ENCODE measurements at regions not wholly inside any gene's neighbourhood (a gene's known extent, or its start where the extent isn't known, plus 50 kb on each side); places are given as distances from the start of the nearest gene placed in this dataset.
A peak's percentile ranks its signal among the peaks of the same experiment; 100 is the strongest.
"Not testable (repeated sequence)": the region's sequence is repeated elsewhere in the genome, so short reads cannot be mapped to it uniquely, and the experiment has no call there.

DNA sequence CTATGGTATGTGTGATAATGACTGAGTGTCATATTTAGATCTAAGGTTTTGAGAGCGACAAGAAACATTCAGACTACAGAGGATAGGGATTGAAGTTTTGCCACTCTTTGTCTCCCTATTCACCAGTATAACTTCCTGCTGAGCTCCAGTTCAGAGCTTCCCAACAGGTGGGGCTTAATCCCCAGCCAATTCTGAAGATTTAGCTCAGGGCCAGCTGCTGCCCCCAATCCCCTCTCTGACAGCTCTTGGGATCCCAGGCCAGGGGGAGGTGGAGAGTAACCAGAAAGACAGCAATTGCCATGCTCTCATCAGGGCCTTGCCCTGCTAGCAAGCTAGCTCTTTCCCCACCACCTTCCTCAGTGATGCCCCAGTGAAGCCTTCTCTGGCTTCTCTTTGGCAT is 57.8 kb downstream of the TRIL start:
- no peaks in the 10 kb centered on the region for H3K36me3 Mint-ChIP-seq (ENCODE audit: low read depth)
- H3K4me1 Mint-ChIP-seq (ENCODE audit: low read depth) = no peaks in the 10 kb centered on the region
- H3K27ac Mint-ChIP-seq = no peak overlapping the region
- no peak for DNase-seq
- peaks cover 3% of the 10 kb centered on the region for H3K27me3 Mint-ChIP-seq (ENCODE audit: low read depth)
- CTCF ChIA-PET = interaction anchor here (0.6 kb wide), 1 partner anchor 45 kb away, joined by 3 read pairs; no protein-coding TSS in a partner anchor
- no peaks in the 10 kb centered on the region for H3K9me3 Mint-ChIP-seq
- intact Hi-C loops (cut with micrococcal nuclease) = no loop called here
- H3K4me3 Mint-ChIP-seq = no peak overlapping the region

- CTCF ChIA-PET = interaction anchor here (0.6 kb wide), 1 partner anchor 344 kb away, joined by 3 read pairs; no protein-coding TSS in a partner anchor
- no peaks in the 10 kb centered on the region for H3K9me3 Mint-ChIP-seq
Measured at GRCh38 chr7:28893888-28894287, 64.2 kb downstream of the TRIL start.

DNA sequence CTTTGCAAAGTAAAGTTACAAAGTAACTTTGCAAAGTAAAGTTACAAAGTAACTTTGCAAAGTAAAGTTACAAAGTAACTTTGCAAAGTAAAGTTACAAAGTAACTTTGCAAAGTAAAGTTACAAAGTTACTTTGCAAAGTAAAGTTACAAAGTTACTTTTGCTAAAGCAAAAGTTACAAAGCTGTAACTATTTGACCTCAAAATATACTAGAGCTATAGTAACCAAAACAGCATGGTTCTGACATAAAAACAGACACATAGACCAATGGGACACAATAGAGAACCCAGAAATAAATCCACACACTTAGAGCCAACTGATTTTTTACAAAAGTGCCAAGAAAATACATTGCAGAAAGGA is 66.3 kb downstream of the TRIL start:
- intact Hi-C loops (cut with micrococcal nuclease); H3K9me3 Mint-ChIP-seq; H3K4me1 Mint-ChIP-seq (ENCODE audit: low read depth); H3K36me3 Mint-ChIP-seq (ENCODE audit: low read depth); H3K27ac Mint-ChIP-seq; H3K4me3 Mint-ChIP-seq; CTCF ChIA-PET; DNase-seq: not testable (repeated sequence)
- H3K27me3 Mint-ChIP-seq (ENCODE audit: low read depth) = peaks cover 11% of the 10 kb centered on the region

More at GRCh38 chr7:28893888-28894287, 64.2 kb downstream of the TRIL start:
- Mint-ChIP-seq H3K4me3 (no peak overlapping the region), H3K36me3 (ENCODE audit: low read depth) (no peaks in the 10 kb centered on the region), H3K27ac (no peak overlapping the region), H3K27me3 (ENCODE audit: low read depth) (peaks cover 6% of the 10 kb centered on the region), H3K4me1 (ENCODE audit: low read depth) (no peaks in the 10 kb centered on the region)
- DNase-seq = no peak
- intact Hi-C loops (cut with micrococcal nuclease) = no loop called here

DNA sequence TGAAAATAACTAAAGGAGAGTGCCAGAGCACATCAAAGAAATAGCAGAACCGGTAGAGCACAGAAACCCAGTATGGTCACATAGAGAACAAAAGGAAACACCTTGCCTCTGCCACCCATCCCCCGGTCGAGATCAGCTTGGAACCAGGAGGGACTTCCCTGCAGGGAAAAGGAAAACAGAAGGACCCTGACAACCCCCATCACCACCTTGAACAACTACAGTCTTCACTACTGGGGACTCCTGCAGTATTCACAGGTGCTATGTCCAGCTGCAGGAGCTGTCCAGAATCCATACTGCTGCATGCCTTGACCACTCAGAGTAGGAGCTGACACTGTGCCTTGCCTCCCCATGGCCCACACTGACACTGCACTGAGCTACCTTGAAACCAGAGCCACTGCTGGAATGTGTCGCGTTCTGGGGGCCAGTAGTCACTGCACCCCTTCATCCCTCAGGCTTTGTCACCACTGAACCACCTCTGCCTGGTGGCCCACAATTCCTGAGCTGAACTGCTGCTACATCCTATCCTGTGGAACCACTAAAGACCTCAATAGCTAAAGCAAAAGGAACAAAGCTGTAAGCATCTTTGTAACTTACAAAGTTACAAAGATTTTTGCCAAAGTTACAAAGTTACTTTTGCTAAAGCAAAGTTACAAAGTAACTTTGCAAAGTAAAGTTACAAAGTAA is 66.8 kb downstream of the TRIL start:
- Mint-ChIP-seq H3K9me3 (no peaks in the 10 kb centered on the region), H3K4me1 (ENCODE audit: low read depth) (no peaks in the 10 kb centered on the region)
- CTCF ChIA-PET = no interaction called here

DNA sequence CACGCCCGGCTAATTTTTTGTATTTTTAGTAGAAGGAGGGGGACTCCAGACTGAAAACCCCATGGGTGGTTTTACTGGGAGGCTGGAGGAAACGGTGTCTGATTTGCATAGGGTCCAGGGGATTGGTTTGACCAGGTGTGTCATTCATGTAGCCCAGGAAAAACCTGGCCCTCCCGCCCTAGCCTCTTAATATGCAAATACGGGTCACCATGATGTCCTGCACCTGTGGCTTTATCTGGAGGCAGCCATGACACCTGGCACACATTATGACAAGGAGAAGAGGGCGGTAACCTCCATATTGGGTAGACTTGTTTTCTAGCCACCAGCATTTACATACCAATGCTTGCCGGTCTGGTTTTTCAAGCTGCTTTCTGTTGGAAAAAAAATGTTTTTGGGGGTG is 68.0 kb downstream of the TRIL start:
- DNase-seq = no peak
- peaks cover 19% of the 10 kb centered on the region for H3K27me3 Mint-ChIP-seq (ENCODE audit: low read depth)
- intact Hi-C loops (cut with micrococcal nuclease) = no loop called here
- H3K4me3 Mint-ChIP-seq = no peak overlapping the region
- CTCF ChIA-PET = no interaction called here
- no peaks in the 10 kb centered on the region for H3K9me3 Mint-ChIP-seq
- no peaks in the 10 kb centered on the region for H3K4me1 Mint-ChIP-seq (ENCODE audit: low read depth)
- H3K27ac Mint-ChIP-seq = no peak overlapping the region
- no peaks in the 10 kb centered on the region for H3K36me3 Mint-ChIP-seq (ENCODE audit: low read depth)

More for the DNA sequence above, 66.8 kb downstream of the TRIL start:
- DNase-seq = no peak
- Mint-ChIP-seq H3K4me3 (no peak overlapping the region), H3K36me3 (ENCODE audit: low read depth) (no peaks in the 10 kb centered on the region), H3K27me3 (ENCODE audit: low read depth) (peaks cover 11% of the 10 kb centered on the region), H3K27ac (no peak overlapping the region)
- intact Hi-C loops (cut with micrococcal nuclease) = no loop called here

GRCh38 chr7:28889290-28889689 is 68.8 kb downstream of the TRIL start:
- no peak for DNase-seq
- Mint-ChIP-seq H3K36me3 (ENCODE audit: low read depth) (no peaks in the 10 kb centered on the region), H3K4me3 (no peak overlapping the region), H3K4me1 (ENCODE audit: low read depth) (no peaks in the 10 kb centered on the region), H3K9me3 (no peaks in the 10 kb centered on the region), H3K27me3 (ENCODE audit: low read depth) (peaks cover 25% of the 10 kb centered on the region), H3K27ac (no peak overlapping the region)
- intact Hi-C loops (cut with micrococcal nuclease) = no loop called here
- CTCF ChIA-PET = no interaction called here

DNA sequence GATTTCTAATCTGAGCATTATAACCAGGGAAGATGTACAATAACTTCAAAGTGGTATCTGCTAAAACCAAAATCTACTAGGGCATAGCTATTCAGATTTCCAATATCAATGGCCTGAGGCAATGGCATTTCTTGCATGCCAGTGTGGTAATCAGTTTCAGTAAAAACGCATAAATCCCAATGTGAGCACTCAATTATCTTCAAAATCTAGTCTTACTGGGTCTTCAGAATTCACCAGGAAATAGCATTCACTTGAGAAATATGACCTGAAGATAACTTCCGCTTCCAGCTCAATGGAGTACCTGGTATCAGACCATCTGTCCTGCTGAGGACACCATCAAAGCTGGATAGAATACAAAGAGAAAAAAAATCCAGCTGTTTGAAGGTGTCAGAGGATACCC is 72.4 kb downstream of the TRIL start:
- peaks cover 34% of the 10 kb centered on the region for H3K27me3 Mint-ChIP-seq (ENCODE audit: low read depth)
- CTCF ChIA-PET = interaction anchor here (0.6 kb wide), 1 partner anchor 232 kb away, joined by 3 read pairs; no protein-coding TSS in a partner anchor

GRCh38 chr7:28882869-28883470 is 75.2 kb downstream of the TRIL start:
- Mint-ChIP-seq H3K4me1 (ENCODE audit: low read depth) (no peaks in the 10 kb centered on the region), H3K27me3 (ENCODE audit: low read depth) (peaks cover 34% of the 10 kb centered on the region), H3K4me3 (no peak overlapping the region), H3K36me3 (ENCODE audit: low read depth) (no peaks in the 10 kb centered on the region), H3K9me3 (no peaks in the 10 kb centered on the region), H3K27ac (no peak overlapping the region)
- CTCF ChIA-PET = no interaction called here
- intact Hi-C loops (cut with micrococcal nuclease) = no loop called here
- DNase-seq = no peak

More for the DNA sequence above, 72.4 kb downstream of the TRIL start:
- intact Hi-C loops (cut with micrococcal nuclease) = no loop called here
- Mint-ChIP-seq H3K4me3 (no peak overlapping the region), H3K27ac (no peak overlapping the region), H3K9me3 (no peaks in the 10 kb centered on the region), H3K4me1 (ENCODE audit: low read depth) (no peaks in the 10 kb centered on the region), H3K36me3 (ENCODE audit: low read depth) (no peaks in the 10 kb centered on the region)
- no peak for DNase-seq

DNA sequence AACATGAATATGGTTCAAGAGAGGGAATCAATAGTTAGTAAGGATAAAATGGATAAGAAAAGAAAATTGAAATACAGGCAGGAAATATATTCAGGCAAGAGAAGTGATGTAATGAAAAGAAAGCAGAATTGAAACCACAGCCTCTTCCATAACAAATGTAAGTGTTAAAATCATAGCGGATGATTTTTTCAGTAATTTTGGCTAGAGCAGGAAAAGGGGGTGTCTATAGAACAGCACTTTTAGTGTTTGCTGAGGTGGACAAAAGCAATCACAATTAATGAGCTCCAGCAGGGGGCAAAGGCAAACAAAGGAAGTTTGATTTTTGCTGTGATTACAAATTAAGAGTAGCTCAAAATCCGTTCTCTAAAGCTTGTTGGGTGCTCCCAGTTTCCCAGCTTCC is 79.0 kb downstream of the TRIL start:
- CTCF ChIA-PET = no interaction called here
- Mint-ChIP-seq H3K9me3 (no peaks in the 10 kb centered on the region), H3K4me1 (ENCODE audit: low read depth) (no peaks in the 10 kb centered on the region), H3K4me3 (no peak overlapping the region), H3K27ac (peak overlapping the region; percentile 42), H3K36me3 (ENCODE audit: low read depth) (no peaks in the 10 kb centered on the region), H3K27me3 (ENCODE audit: low read depth) (peaks cover 22% of the 10 kb centered on the region)
- DNase-seq = no peak
- intact Hi-C loops (cut with micrococcal nuclease) = no loop called here

DNA sequence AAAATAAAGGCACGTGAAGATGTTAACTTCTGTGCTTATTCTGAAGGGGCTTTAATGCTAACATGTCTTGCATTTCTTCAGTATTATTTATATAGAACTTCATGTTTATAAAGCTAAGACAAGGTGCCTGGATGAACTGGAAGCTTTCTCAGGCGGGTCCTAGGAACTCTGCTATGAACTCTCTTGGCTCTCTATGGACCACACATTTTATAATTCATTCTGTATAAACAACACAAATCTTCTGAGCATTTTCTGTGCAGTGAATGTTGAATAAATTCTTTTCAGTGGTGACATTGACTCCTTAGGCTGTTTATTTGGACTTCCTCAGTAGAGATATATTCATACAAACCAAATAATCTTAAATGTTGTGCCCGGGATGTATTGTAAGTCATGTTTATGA is 79.6 kb downstream of the TRIL start:
- no peaks in the 10 kb centered on the region for H3K9me3 Mint-ChIP-seq
- no peak for DNase-seq
- H3K27ac Mint-ChIP-seq = no peak overlapping the region
- H3K36me3 Mint-ChIP-seq (ENCODE audit: low read depth) = no peaks in the 10 kb centered on the region
- intact Hi-C loops (cut with micrococcal nuclease) = no loop called here
- CTCF ChIA-PET = interaction anchor here (0.6 kb wide), 2 partner anchors 49 to 372 kb away, joined by 3 to 5 read pairs; no protein-coding TSS in a partner anchor
- peaks cover 20% of the 10 kb centered on the region for H3K27me3 Mint-ChIP-seq (ENCODE audit: low read depth)
- H3K4me3 Mint-ChIP-seq = no peak overlapping the region
- H3K4me1 Mint-ChIP-seq (ENCODE audit: low read depth) = no peaks in the 10 kb centered on the region
